Spinal cord (tissue), 9 donors: ENCODE measurements at regions not wholly inside any gene's neighbourhood (a gene's known extent, or its start where the extent isn't known, plus 50 kb on each side); places are given as distances from the start of the nearest gene placed in this dataset.

Source experiments
- DNase-seq, 6 donors: peaks; one replicate each; pipeline versions ENCODE4 v3.0.0 to v3.0.0-alpha.2; 2013 to 2015; ENCODE audit warnings: low spot score in 6 of 6, low read depth in 4 of 6
- H3K27ac ChIP-seq: one replicate; pipeline ENCODE4 v1.5.1; 2013; ENCODE audit warnings: low read depth, low read length, control low read depth
- H3K27me3 ChIP-seq: one replicate; pipeline ENCODE4 v1.6.1; 2013; ENCODE audit warnings: low read length; ENCODE audit not compliant: control insufficient read depth, insufficient read depth
- H3K36me3 ChIP-seq: one replicate; pipeline ENCODE4 v1.6.1; 2013; ENCODE audit warnings: low read length; ENCODE audit not compliant: control insufficient read depth, insufficient read depth
- H3K4me1 ChIP-seq: one replicate; pipeline ENCODE4 v1.6.1; 2013; ENCODE audit warnings: low read length; ENCODE audit not compliant: control insufficient read depth, insufficient read depth
- H3K4me3 ChIP-seq: one replicate; pipeline ENCODE4 v1.5.1; 2013; ENCODE audit warnings: low read depth, low read length, control low read depth
- H3K9me3 ChIP-seq: one replicate; pipeline ENCODE4 v1.6.1; 2013; ENCODE audit warnings: low read length; ENCODE audit not compliant: control insufficient read depth, insufficient read depth
- WGBS: methylation state at CpG from one replicate; pipeline ENCODE4 v1.1.5; 2013; ENCODE audit warnings: missing lambda C conversion rate; ENCODE audit not compliant: insufficient coverage; 5-methylcytosine and 5-hydroxymethylcytosine counted together
- donor health status: healthy.

DNA sequence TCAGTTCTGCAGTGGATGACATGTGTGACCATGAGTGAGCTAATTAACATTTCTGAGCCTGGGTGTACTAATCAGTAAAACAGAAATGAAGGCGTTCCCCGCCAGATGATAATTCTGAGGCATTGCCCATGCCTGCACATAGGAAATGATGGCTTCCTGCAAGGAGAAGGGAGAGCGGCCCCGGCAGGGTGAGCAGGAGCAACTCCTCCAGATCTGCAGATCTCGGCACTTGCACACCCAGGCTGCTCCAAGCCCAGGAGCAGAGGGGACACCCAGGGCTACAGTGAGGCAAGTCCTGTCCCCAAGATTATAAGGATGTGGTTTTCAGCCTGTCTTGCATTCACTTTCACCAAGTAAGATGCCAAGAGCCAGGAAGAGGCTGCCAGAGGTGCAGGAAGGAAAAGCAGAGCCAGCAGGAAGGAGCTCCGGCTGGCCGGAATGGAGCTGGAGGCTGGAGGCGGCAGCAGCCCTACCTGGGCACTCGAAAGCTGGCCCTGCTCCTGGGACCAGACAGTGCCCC, 177.5 kb upstream of the CST7 start:
- Histone ChIP-seq H3K27ac (no peak overlapping the region), H3K9me3 (no peaks in the 10 kb centered on the region), H3K4me1 (peaks cover 12% of the 10 kb centered on the region), H3K27me3 (no peaks in the 10 kb centered on the region), H3K36me3 (no peaks in the 10 kb centered on the region), H3K4me3 (no peak overlapping the region)
- WGBS = 80% methylated on average over 8 of the region's 9 CpGs
- DNase-seq = peak in 1 of 6 donors; percentile 12

DNA sequence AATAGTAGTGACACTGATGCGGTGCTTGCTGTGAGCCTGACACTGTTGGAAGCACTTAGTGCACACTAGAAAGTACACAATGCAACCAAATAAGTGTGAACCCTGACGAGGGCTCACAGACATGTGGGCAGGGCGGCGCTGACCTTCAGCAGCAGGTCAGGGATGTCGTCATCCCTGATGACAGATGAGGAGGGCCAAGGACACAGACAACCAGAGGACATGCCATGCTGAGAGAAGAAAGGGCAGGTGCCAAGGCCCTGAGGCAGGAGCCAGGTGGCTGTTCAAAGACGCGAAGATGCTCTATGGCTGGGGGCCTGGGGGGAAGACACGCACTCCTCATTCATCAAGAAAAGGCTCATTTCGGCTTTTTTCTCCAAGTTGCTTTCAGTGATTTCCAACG, 176.4 kb upstream of the CST7 start:
- no peaks in the 10 kb centered on the region for H3K9me3 ChIP-seq
- H3K27ac ChIP-seq = no peak overlapping the region
- DNase-seq = no peak
- no peaks in the 10 kb centered on the region for H3K27me3 ChIP-seq
- H3K36me3 ChIP-seq = no peaks in the 10 kb centered on the region
- no peak overlapping the region for H3K4me3 ChIP-seq
- 72% methylated on average over 7 of the region's 10 CpGs for WGBS
- peaks cover 8% of the 10 kb centered on the region for H3K4me1 ChIP-seq

DNA sequence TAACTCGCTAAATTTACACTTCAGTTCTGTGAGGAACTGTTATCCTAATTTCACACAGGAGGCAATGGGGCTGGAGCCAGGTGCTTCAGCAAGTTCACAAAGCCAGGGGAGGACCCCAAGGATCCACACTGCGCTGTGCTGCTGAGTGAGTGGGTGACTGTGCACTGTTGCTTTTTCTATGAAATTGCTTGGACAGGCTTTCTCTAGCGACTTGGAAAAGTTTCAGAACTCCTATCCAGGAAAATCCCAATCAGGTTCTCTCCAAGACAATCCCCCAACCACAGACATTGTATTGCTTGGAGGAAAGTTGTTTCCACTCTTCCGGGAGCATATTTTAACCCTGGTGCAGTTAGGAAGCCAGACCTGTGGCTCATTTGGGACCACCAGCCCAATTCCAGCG, 175.9 kb upstream of the CST7 start:
- Histone ChIP-seq H3K27ac (no peak overlapping the region), H3K9me3 (no peaks in the 10 kb centered on the region), H3K4me1 (peaks cover 8% of the 10 kb centered on the region), H3K27me3 (no peaks in the 10 kb centered on the region), H3K4me3 (no peak overlapping the region), H3K36me3 (no peaks in the 10 kb centered on the region)
- 100% methylated on average over 2 of the region's 5 CpGs for WGBS
- DNase-seq = no peak

DNA sequence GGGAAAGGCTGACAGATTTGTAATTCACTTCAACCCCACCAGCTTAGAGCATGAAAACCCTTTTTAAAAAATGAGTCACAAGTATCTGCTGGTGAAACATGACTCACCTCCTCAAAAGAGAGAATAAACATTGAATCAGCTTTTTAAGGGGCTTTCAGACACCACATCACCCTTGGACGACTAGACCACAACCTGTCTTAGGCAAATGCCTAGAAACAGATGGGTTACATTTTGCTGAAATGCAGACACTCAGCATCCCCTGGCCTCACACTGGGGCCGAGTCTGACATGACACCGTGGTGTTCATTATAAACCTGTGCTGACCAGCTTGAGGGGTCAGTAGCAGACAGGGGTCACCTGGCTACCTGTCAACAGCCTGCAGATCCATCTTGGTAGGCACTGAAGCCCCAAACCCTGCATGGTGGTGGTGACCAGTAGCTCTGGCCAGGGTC, 175.3 kb upstream of the CST7 start:
- WGBS = 88% methylated on average over 3 of the region's 3 CpGs
- Histone ChIP-seq H3K36me3 (no peaks in the 10 kb centered on the region), H3K4me3 (no peak overlapping the region), H3K9me3 (no peaks in the 10 kb centered on the region), H3K27me3 (no peaks in the 10 kb centered on the region), H3K4me1 (peaks cover 11% of the 10 kb centered on the region), H3K27ac (no peak overlapping the region)
- DNase-seq = no peak

DNA sequence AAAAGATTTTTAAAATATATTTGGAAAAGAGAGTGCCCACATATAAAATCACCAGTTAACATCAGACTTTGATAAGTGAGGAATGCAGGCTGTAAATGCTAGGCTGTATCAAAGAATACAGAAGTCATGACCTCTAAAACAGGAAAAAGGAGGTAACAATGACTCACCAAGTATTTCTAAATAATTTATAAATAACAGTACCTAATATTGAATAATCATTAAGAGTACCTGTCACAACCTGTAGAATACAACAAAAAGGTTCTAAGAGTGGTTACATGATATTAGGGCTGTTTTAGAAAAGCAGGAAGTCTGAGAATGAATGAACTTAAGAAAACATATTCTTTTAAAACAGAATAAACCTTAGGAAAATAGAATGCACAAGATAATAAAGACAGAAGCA, 173.1 kb upstream of the CST7 start:
- no peaks in the 10 kb centered on the region for H3K9me3 ChIP-seq
- no peak overlapping the region for H3K4me3 ChIP-seq
- no peak for DNase-seq
- no peak overlapping the region for H3K27ac ChIP-seq
- no peaks in the 10 kb centered on the region for H3K27me3 ChIP-seq
- no peaks in the 10 kb centered on the region for H3K36me3 ChIP-seq
- H3K4me1 ChIP-seq = peaks cover 30% of the 10 kb centered on the region

DNA sequence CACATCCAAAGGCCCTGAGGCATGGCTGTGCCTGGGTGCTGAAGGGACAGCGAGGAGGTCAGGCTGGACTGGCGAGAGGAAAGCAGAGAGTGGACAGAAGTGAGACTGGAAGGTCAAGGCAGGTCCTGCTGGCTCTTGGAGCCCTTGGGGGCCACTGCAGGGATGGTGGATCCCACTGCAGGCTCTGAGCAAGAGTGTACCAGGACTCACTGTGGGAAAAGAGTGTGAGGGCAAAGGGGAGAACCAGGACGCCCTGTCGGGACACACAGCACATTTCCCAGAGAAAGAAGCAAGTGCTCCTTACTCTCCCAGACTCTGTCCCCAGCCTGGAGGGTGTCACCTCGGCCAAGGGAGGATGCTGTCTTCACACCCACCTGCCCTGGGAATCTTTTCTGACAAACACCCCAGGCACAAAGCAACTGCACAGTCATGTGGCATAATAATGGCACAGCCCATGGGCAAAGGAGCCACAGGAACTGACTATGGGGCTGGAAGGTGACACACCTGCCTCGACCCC, 172.3 kb upstream of the CST7 start:
- no peak for DNase-seq
- Histone ChIP-seq H3K9me3 (no peaks in the 10 kb centered on the region), H3K27me3 (no peaks in the 10 kb centered on the region), H3K4me1 (peaks cover 37% of the 10 kb centered on the region), H3K36me3 (no peaks in the 10 kb centered on the region), H3K4me3 (no peak overlapping the region), H3K27ac (no peak overlapping the region)
- whole genome bisulfite sequencing = 91% methylated on average over 4 of the region's 6 CpGs

DNA sequence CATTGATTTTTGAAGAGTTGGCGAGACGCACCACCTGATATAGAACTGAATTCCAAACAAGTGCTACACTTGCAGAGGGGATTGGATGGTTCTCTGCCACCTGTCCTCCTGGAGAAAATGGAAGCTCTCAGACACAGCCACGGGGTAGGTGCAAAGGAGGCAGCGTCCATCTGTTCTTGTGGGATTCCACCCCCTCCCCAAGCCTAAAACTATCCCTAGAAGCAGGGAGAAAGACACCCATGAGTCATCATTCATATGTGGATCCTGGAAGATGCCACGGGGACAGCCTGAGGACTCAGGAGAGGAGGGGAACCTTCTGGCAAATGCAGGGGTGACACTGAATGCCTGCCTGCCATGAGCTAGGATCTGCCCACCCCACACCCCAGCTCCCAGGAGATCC, 171.3 kb upstream of the CST7 start:
- peaks cover 44% of the 10 kb centered on the region for H3K4me1 ChIP-seq
- no peak for DNase-seq
- WGBS = no CpG with 5 or more reads among the region's 5 CpGs
- H3K36me3 ChIP-seq = no peaks in the 10 kb centered on the region
- no peaks in the 10 kb centered on the region for H3K9me3 ChIP-seq
- H3K27ac ChIP-seq = no peak overlapping the region
- no peak overlapping the region for H3K4me3 ChIP-seq
- H3K27me3 ChIP-seq = no peaks in the 10 kb centered on the region

DNA sequence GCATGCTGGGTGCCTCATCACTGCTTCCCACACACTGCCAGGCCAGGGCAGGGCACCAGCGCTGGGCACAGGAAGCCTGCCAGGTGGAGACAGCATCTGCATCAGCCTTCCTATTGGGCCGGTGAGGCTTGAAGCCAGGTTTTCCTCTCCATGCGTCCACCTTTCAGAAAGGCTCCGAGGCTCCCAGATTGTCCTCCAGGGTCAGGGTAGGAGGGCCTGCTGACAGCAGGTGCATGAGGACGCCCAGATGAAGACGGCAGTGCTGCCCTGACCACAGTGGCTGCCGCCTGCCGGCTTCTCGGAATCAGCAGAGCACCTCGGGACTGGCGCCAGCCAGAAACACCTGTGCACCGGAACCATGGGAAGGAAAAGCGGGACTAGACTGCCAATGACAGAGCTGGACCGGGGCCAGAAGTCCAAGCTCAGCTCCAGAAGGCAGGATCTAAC, 170.5 kb upstream of the CST7 start:
- DNase-seq = no peak
- H3K27ac ChIP-seq = no peak overlapping the region
- H3K4me3 ChIP-seq = no peak overlapping the region
- no peaks in the 10 kb centered on the region for H3K9me3 ChIP-seq
- WGBS = 90% methylated on average over 14 of the region's 14 CpGs
- no peaks in the 10 kb centered on the region for H3K36me3 ChIP-seq
- no peaks in the 10 kb centered on the region for H3K27me3 ChIP-seq
- H3K4me1 ChIP-seq = peaks cover 51% of the 10 kb centered on the region

DNA sequence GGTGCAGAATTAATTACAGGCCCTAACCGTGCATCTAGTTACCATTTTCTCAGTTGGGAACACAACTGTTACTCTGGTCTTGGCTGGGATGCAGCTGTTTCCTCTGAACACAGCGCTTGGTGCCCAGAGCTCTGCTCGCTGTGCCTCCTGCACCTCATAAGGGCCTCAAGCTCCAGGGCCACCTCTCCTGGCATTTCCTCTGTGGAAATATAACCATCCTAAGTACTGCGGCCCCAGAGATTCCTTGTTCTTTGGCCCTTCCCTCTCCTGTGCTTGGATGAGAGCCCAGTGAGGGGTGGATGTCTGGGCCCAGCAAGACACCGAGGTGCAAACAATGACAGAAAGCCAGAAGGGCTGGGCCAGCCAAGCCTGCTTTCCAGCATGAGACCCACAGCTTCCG, 169.9 kb upstream of the CST7 start:
- Histone ChIP-seq H3K4me3 (no peak overlapping the region), H3K36me3 (no peaks in the 10 kb centered on the region), H3K9me3 (no peaks in the 10 kb centered on the region), H3K27ac (no peak overlapping the region), H3K27me3 (no peaks in the 10 kb centered on the region), H3K4me1 (peaks cover 52% of the 10 kb centered on the region)
- peak in 1 of 6 donors; percentile 35 for DNase-seq
- WGBS = 48% methylated on average over 3 of the region's 6 CpGs

DNA sequence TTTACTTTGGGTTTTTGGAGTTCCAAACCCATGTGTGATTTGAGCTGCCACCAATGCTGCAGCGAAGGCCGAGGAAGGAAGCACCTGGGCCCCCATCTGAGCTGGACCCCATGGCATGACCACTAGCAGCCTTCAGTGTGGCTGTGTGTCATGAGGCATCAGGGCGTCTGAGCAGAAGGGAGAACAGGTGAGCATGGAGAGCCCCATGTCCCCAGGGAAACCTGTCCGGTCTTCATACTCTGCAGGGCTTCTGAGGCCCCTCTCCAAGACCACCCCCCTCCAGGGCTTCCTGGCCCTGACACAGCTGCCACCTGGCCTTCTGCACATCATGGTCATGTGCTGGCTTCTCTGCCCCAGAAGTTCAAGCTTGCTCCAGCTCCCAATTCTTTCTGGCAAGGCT, 169.1 kb upstream of the CST7 start:
- DNase-seq = no peak
- no peaks in the 10 kb centered on the region for H3K36me3 ChIP-seq
- 97% methylated on average over 4 of the region's 4 CpGs for WGBS

More for the DNA sequence above, 169.1 kb upstream of the CST7 start:
- H3K27me3 ChIP-seq = no peaks in the 10 kb centered on the region
- H3K4me1 ChIP-seq = peaks cover 52% of the 10 kb centered on the region
- no peak overlapping the region for H3K4me3 ChIP-seq
- H3K9me3 ChIP-seq = no peaks in the 10 kb centered on the region
- H3K27ac ChIP-seq = no peak overlapping the region
